Ovary (tissue), 3 donors: ENCODE measurements at regions not wholly inside any gene's neighbourhood (a gene's known extent, or its start where the extent isn't known, plus 50 kb on each side); places are given as distances from the start of the nearest gene placed in this dataset.

Experiments used
- CTCF ChIP-seq, 3 donors: fragments of 450-650 bp in 2 of 3; fragments of 200-600 bp in 1 of 3; IDR thresholded peaks; one replicate each; pipeline versions ENCODE4 v1.5.1 to v1.8.0; 2016 to 2022; ENCODE audit warnings: antibody characterized with exemption in 3 of 3, mild to moderate bottlenecking in 1 of 3
- EP300 ChIP-seq: sonication (generic); formaldehyde crosslinking; IDR thresholded peaks from one replicate; pipeline ENCODE4 v1.6.1; 2017; ENCODE audit warnings: antibody characterized with exemption
- donor health status: DM: no; HTN: no; CAD: no.

- TF ChIP-seq EP300 (no peak), CTCF (IDR thresholded peaks at IDR 0.05) (no peak)
Measured at GRCh38 chr14:76947838-76948184, 80.7 kb downstream of the IRF2BPL start.
